ENCODE measurements at regions not wholly inside any gene's neighbourhood (a gene's known extent, or its start where the extent isn't known, plus 50 kb on each side); places are given as distances from the start of the nearest gene placed in this dataset.
A peak's percentile ranks its signal among the peaks of the same experiment; 100 is the strongest.

GRCh38 chr15:69976366-69976994, 121.2 kb downstream of the TLE3 start:
- H3K9me2 ChIP-seq (replicated peaks; ENCODE audit: insufficient read depth, low read length) = no peaks in the 10 kb centered on the region
- no peak overlapping the region for H3K4me2 ChIP-seq (ENCODE audit: low read depth, low read length, poor library complexity, severe bottlenecking)
- DNase-seq = peak; percentile 91
- H3K4me3 ChIP-seq (ENCODE audit: low read length) = no peak overlapping the region
- no peaks in the 10 kb centered on the region for H3K79me2 ChIP-seq (ENCODE audit: low read length)
- no peak overlapping the region for H3K9ac ChIP-seq (ENCODE audit: low read length)
- no peaks in the 10 kb centered on the region for H4K20me1 ChIP-seq (ENCODE audit: insufficient read depth, low read depth, low read length)
- H3K4me1 ChIP-seq (ENCODE audit: low read length) = peaks cover 30% of the 10 kb centered on the region
- H3K36me3 ChIP-seq (ENCODE audit: insufficient read depth, low read length) = no peaks in the 10 kb centered on the region
- no peak overlapping the region for H3K27ac ChIP-seq (ENCODE audit: low read length)
- H3K9me3 ChIP-seq (ENCODE audit: low read length) = no peaks in the 10 kb centered on the region
- H3K27me3 ChIP-seq (ENCODE audit: low read length) = no peaks in the 10 kb centered on the region
- no peak overlapping the region for H2AFZ ChIP-seq (ENCODE audit: low read length)

GRCh38 chr15:69978603-69979002, 119.1 kb downstream of the TLE3 start:
- Histone ChIP-seq H3K9me3 (ENCODE audit: low read length) (no peaks in the 10 kb centered on the region), H3K4me2 (ENCODE audit: low read depth, low read length, poor library complexity, severe bottlenecking) (no peak overlapping the region), H3K9ac (ENCODE audit: low read length) (no peak overlapping the region), H3K36me3 (ENCODE audit: insufficient read depth, low read length) (no peaks in the 10 kb centered on the region), H3K9me2 (replicated peaks; ENCODE audit: insufficient read depth, low read length) (no peaks in the 10 kb centered on the region), H3K27ac (ENCODE audit: low read length) (no peak overlapping the region), H2AFZ (ENCODE audit: low read length) (no peak overlapping the region), H3K4me3 (ENCODE audit: low read length) (no peak overlapping the region), H3K79me2 (ENCODE audit: low read length) (no peaks in the 10 kb centered on the region), H4K20me1 (ENCODE audit: insufficient read depth, low read depth, low read length) (no peaks in the 10 kb centered on the region), H3K4me1 (ENCODE audit: low read length) (peaks cover 44% of the 10 kb centered on the region), H3K27me3 (ENCODE audit: low read length) (0 out of 2 replicates have a peak, but pooled peaks cover 3% of the 10 kb centered on the region)
- no peak for DNase-seq

GRCh38 chr15:69979262-69979661, 118.5 kb downstream of the TLE3 start:
- DNase-seq = peak; percentile 70
- peak overlapping the region; percentile 89 for H3K27ac ChIP-seq (ENCODE audit: low read length)
- H3K4me1 ChIP-seq (ENCODE audit: low read length) = peaks cover 44% of the 10 kb centered on the region
- 0 out of 2 replicates have a peak, but pooled peaks cover 3% of the 10 kb centered on the region for H3K27me3 ChIP-seq (ENCODE audit: low read length)
- no peaks in the 10 kb centered on the region for H4K20me1 ChIP-seq (ENCODE audit: insufficient read depth, low read depth, low read length)
- no peaks in the 10 kb centered on the region for H3K9me2 ChIP-seq (replicated peaks; ENCODE audit: insufficient read depth, low read length)
- no peaks in the 10 kb centered on the region for H3K36me3 ChIP-seq (ENCODE audit: insufficient read depth, low read length)
- peak overlapping the region; percentile 50; the same call in 1 of the 2 replicates for H3K4me3 ChIP-seq (ENCODE audit: low read length)
- H3K9ac ChIP-seq (ENCODE audit: low read length) = peak overlapping the region; percentile 38
- peak overlapping the region; percentile 78 for H3K4me2 ChIP-seq (ENCODE audit: low read depth, low read length, poor library complexity, severe bottlenecking)
- no peaks in the 10 kb centered on the region for H3K9me3 ChIP-seq (ENCODE audit: low read length)
- no peaks in the 10 kb centered on the region for H3K79me2 ChIP-seq (ENCODE audit: low read length)
- H2AFZ ChIP-seq (ENCODE audit: low read length) = no peak overlapping the region

DNA sequence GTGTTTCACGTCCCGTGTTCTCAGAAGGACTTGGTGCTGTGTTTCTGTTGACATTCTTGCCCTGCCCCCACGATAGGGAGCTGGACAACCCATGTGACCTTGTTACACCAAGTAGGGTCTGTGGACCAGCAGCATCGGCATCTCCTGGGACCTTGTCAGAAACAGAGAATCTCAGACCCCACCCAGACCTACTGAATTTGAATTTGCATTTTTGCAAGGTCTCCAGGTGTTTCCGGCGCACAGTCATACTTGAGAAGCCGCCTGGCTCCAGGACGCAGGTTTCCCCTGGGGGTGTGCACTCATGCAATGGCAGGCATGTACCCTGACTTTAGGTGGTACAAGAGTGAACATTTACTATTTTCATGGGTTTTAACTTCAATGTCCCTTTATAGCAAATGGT, 117.9 kb downstream of the TLE3 start:
- Histone ChIP-seq H3K36me3 (ENCODE audit: insufficient read depth, low read length) (no peaks in the 10 kb centered on the region), H3K4me3 (ENCODE audit: low read length) (peak overlapping the region; percentile 50), H2AFZ (ENCODE audit: low read length) (no peak overlapping the region), H3K27ac (ENCODE audit: low read length) (peak overlapping the region; percentile 89), H3K9me3 (ENCODE audit: low read length) (no peaks in the 10 kb centered on the region), H3K27me3 (ENCODE audit: low read length) (0 out of 2 replicates have a peak, but pooled peaks cover 3% of the 10 kb centered on the region), H3K9ac (ENCODE audit: low read length) (peak overlapping the region; percentile 52), H4K20me1 (ENCODE audit: insufficient read depth, low read depth, low read length) (no peaks in the 10 kb centered on the region), H3K4me2 (ENCODE audit: low read depth, low read length, poor library complexity, severe bottlenecking) (peak overlapping the region; percentile 78), H3K4me1 (ENCODE audit: low read length) (peaks cover 44% of the 10 kb centered on the region), H3K79me2 (ENCODE audit: low read length) (no peaks in the 10 kb centered on the region), H3K9me2 (replicated peaks; ENCODE audit: insufficient read depth, low read length) (no peaks in the 10 kb centered on the region)
- DNase-seq = peak; percentile 97

GRCh38 chr15:69980341-69981059, 117.2 kb downstream of the TLE3 start:
- peak; percentile 75 for DNase-seq
- H3K4me2 ChIP-seq (ENCODE audit: low read depth, low read length, poor library complexity, severe bottlenecking) = peak overlapping the region; percentile 78
- peak overlapping the region; percentile 89 for H3K27ac ChIP-seq (ENCODE audit: low read length)
- no peaks in the 10 kb centered on the region for H3K9me2 ChIP-seq (replicated peaks; ENCODE audit: insufficient read depth, low read length)
- peaks cover 44% of the 10 kb centered on the region for H3K4me1 ChIP-seq (ENCODE audit: low read length)
- H4K20me1 ChIP-seq (ENCODE audit: insufficient read depth, low read depth, low read length) = no peaks in the 10 kb centered on the region
- H3K27me3 ChIP-seq (ENCODE audit: low read length) = 0 out of 2 replicates have a peak, but pooled peaks cover 3% of the 10 kb centered on the region
- H2AFZ ChIP-seq (ENCODE audit: low read length) = no peak overlapping the region
- peak overlapping the region; percentile 52 for H3K9ac ChIP-seq (ENCODE audit: low read length)
- H3K36me3 ChIP-seq (ENCODE audit: insufficient read depth, low read length) = no peaks in the 10 kb centered on the region
- H3K79me2 ChIP-seq (ENCODE audit: low read length) = no peaks in the 10 kb centered on the region
- peak overlapping the region; percentile 50 for H3K4me3 ChIP-seq (ENCODE audit: low read length)
- H3K9me3 ChIP-seq (ENCODE audit: low read length) = no peaks in the 10 kb centered on the region

- no peak overlapping the region for H3K9ac ChIP-seq (ENCODE audit: low read length)
- H3K4me3 ChIP-seq (ENCODE audit: low read length) = no peak overlapping the region
- H3K79me2 ChIP-seq (ENCODE audit: low read length) = no peaks in the 10 kb centered on the region
- no peaks in the 10 kb centered on the region for H3K9me2 ChIP-seq (replicated peaks; ENCODE audit: insufficient read depth, low read length)
- no peaks in the 10 kb centered on the region for H4K20me1 ChIP-seq (ENCODE audit: insufficient read depth, low read depth, low read length)
- no peaks in the 10 kb centered on the region for H3K36me3 ChIP-seq (ENCODE audit: insufficient read depth, low read length)
- no peak overlapping the region for H3K4me2 ChIP-seq (ENCODE audit: low read depth, low read length, poor library complexity, severe bottlenecking)
- H2AFZ ChIP-seq (ENCODE audit: low read length) = no peak overlapping the region
- no peak overlapping the region for H3K27ac ChIP-seq (ENCODE audit: low read length)
- no peaks in the 10 kb centered on the region for H3K9me3 ChIP-seq (ENCODE audit: low read length)
- peaks cover 44% of the 10 kb centered on the region for H3K4me1 ChIP-seq (ENCODE audit: low read length)
- 0 out of 2 replicates have a peak, but pooled peaks cover 3% of the 10 kb centered on the region for H3K27me3 ChIP-seq (ENCODE audit: low read length)
- no peak for DNase-seq
These were observed 115.7 kb downstream of the TLE3 start for GRCh38 chr15:69982037-69982436.

GRCh38 chr15:69983696-69984265, 113.9 kb downstream of the TLE3 start:
- DNase-seq = no peak
- no peaks in the 10 kb centered on the region for H3K9me3 ChIP-seq (ENCODE audit: low read length)
- no peak overlapping the region for H3K4me3 ChIP-seq (ENCODE audit: low read length)
- H3K9ac ChIP-seq (ENCODE audit: low read length) = no peak overlapping the region
- H3K27ac ChIP-seq (ENCODE audit: low read length) = no peak overlapping the region
- H3K4me2 ChIP-seq (ENCODE audit: low read depth, low read length, poor library complexity, severe bottlenecking) = no peak overlapping the region
- H3K36me3 ChIP-seq (ENCODE audit: insufficient read depth, low read length) = no peaks in the 10 kb centered on the region
- 0 out of 2 replicates have a peak, but pooled peaks cover 3% of the 10 kb centered on the region for H3K27me3 ChIP-seq (ENCODE audit: low read length)
- peaks cover 41% of the 10 kb centered on the region for H3K4me1 ChIP-seq (ENCODE audit: low read length)
- H3K79me2 ChIP-seq (ENCODE audit: low read length) = no peaks in the 10 kb centered on the region
- no peak overlapping the region for H2AFZ ChIP-seq (ENCODE audit: low read length)
- no peaks in the 10 kb centered on the region for H4K20me1 ChIP-seq (ENCODE audit: insufficient read depth, low read depth, low read length)
- no peaks in the 10 kb centered on the region for H3K9me2 ChIP-seq (replicated peaks; ENCODE audit: insufficient read depth, low read length)

All from Karpas-422 (cell line).